ENCODE measurements at regions not wholly inside any gene's neighbourhood (a gene's known extent, or its start where the extent isn't known, plus 50 kb on each side); places are given as distances from the start of the nearest gene placed in this dataset.

DNA sequence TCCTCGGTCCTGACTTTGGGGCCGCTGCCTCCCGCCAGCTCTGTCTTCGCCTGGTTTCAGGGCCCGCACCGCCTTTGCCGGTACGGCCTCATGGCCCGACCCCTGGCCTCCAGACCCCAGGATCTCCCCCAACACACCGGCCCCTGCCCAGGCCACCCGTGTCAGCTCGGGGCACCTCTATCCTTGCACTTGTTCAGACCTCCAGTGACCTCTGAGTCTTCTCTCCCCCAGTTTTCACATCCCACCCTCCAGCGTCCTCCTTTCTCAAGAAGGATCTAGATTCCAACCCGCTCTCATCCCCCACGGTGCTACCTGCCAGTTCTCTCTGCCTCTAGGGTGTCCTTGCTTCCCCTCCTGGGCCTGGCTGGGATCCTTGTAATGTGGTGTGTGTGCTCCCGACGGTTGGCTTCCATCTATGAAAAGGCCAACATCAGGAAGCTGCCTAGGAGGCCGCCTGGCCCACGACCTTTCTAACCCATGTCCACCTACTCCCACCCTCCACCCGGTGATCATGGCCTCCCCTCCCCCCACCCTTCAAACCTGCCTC is 61.1 kb downstream of the SPATA31C2 start:
- DNase-seq: no peak

DNA sequence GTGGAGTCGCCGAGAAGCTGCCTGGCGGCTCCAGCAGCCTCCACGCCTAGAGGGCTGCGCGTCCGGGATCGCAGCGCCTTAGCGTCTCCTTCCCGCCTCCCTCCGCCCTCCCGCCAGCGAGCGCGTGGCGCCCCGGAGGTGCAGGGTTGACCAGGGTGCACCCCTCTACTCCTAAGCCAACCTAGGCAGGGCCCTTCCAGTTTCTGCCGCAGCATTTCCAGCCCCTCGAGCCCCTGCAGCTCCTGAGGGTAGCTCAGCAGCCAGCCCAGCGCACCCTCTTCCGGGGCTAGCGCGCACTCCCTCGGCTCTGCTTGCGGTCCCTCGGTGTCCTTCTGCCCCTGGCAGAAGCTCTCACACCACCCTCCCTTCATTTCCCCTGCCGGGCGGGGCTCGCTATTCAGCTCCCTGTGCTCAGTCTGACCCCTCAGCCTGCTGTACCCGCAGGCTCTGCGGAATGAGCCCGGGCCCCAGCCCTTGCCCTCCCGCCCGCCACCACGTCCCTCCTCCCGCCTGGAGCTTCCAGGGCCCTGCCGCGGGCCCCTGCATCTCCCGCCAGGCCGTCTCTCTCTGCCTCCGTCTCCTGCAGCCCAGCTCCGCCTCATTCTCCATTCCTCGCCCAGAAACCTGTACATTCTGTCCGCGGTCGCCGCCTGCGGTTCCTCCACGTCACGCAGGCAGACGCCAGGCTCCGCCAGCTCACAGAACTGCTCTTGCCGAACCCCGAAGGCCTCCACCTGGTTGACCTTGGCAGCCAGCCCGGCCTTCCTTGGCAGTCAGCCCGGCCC is 61.8 kb downstream of the SPATA31C2 start:
- peak in 49 of 56 donors; percentile 6 to 75 (median 43) for DNase-seq

DNA sequence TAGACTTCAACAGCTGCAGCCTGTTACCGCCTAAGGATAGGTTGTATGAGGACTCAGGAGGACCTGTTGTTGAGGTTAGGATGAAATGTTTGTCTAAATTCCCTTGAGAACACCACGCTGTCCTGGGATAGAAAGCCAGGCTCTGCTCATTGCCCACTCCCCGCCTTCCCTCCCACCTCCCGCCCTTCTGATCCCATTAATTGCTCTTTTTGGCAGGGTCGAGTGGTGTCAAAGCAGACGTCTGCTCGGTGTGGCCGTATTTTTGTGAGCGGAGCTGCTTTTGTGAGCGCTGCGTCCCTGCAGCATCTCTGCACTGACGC is 62.3 kb downstream of the SPATA31C2 start:
- peak in 3 of 56 donors; percentile 30 to 36 (median 32) for DNase-seq

DNA sequence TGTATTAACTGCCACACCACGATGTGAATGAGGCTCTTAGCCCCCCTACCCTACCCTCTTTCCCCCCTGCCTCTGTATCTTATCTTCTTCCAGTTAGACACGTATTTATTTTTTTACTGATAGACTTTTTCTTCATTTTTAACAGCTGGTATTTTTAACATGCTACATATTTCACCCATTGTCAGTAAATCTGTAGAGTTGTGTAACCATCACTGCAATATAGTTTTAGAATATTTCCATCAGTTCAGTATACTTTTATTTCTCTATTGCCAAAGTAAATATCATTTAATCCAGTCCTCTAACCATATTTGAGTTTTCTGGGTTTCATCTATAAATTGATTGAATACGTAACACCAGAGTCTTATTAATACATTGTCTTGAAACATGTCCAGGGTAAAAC is 62.8 kb downstream of the SPATA31C2 start:
- no peak for DNase-seq

DNA sequence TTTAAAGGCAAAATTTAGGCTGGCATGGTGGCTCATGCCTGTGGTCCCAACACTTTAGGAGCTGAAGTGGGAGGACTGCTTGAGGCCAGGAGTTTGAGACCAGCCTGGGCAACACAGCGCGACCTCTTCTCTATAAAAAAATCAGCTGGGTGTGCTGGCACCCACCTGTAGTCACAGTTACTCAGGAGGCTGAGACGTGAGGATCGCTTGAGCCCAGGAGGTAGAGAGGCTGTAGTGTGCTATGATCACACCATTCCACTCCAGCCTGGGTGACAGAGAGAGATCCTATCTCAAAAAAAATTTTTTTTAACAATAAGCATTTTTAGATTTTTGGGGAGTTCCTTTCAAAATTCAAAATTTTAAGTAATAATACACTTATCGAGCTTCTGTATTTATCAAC is 63.3 kb downstream of the SPATA31C2 start:
- DNase-seq: no peak

DNA sequence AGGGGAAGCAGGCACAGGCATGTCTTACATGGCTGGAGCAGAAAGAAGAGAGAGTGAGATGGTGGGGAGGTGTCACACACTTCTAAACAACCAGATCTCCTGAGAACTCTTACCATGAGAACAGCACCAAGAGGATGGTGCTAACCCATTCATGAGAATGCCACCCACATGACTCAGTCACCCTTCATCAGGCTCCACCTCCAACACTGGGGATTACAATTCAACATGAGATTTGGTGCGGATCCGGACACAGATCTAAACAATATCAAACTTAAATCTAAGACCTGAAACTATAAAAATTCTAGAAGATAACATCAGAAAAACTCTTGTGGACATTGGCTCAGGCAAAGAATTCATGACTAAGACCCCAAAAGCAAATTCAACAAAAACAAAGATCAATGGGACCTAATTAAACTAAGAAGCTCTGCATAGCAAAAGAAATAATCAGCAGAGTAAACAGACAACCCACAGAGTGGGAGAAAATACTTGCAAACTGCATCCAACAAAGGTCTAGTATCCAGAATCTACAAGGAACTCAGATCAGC is 65.4 kb downstream of the SPATA31C2 start:
- DNase-seq: no peak

DNA sequence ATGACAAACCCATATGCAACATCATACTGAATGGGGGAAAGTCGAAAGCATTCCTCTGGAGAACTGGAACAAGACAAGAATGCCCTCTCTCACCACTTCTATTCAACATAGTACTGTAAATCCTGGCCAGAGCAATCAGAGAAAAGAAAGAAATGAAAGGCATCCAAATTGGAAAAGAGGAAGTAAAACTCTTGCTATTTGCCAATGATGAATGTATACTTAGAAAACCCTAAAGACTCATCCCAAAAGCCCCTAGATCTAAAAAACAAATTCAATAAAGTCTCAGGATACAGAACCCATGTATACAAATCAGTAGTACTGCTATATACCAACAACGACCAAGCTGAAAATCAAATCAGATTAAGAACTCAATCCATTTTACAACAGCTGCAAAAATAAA is 66.9 kb downstream of the SPATA31C2 start:
- no peak for DNase-seq

DNA sequence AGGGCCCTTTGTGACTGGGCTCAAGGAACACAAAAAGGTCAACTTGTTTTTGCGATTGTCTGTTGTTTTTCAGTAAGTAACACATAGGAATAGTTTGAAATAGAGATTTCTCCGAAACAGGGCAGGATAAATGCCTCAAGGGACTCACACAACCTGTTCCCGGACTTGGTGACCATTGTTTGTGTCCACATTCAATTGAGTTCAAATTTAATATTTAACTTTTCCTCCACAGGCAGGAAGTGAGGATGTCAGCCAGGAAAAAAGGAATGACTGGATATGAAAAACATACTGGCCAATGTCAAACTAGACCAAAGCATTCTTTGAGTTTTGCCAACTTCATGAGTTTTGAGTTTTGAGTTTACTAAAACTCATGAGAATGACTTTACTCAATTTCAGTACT is 72.7 kb downstream of the SPATA31C2 start:
- no peak for DNase-seq

DNA sequence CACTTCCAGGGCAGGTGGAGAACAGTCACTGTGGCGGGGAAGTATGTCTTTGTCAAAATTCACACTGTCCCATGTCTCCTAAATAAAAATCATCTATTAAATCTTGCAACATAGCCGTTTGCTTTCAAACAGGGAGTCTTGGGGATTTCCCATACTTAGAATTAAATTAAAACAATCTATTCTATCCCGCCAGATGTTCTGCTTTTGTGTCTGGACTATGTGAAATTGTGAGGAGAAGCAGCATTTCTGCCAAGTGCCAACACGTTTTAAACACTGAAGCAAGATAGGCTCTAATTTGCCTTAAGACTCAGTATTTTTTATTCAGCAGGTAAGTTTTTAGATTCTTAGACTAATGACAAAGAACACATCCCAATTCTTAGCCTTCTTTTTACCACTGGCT is 73.7 kb downstream of the SPATA31C2 start:
- no peak for DNase-seq

DNA sequence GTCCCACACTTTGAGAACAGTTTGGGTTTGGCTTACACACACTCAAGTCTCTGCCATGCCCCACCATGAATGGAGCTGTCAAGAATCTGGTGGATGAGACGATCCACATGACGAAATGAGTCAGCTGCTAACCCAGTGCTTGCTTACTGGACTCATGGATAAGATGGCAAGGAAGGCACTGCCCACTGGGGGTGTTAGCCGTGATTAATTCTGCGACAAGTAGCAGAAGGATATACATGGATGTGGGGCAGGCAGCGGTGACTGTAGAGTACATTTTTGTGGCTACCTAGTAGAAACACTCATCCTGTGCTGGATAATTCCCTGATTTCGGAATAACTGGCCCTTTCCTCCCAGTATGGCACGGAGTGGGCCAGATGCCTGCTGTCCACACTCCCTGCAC is 77.5 kb downstream of the SPATA31C2 start:
- no peak for DNase-seq

DNA sequence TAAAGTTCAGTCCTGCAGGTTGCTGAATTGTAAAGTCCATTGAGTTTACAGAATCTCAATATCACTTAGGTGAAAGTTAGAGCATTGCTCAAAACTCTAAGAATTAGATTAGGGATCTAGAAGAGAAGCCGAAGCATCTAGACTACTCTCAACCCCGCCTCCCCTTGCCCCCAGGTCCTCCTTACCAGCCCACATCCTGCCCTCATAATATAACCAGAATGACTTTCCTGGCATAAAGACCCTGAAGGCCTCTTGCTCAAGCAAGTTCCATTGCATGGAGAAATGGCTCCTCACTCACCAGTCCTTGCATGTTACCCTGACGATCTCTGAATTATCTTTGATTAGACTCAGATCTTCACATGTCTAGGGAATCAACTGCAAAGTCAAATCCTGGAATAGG is 78.8 kb downstream of the SPATA31C2 start:
- DNase-seq: no peak

DNA sequence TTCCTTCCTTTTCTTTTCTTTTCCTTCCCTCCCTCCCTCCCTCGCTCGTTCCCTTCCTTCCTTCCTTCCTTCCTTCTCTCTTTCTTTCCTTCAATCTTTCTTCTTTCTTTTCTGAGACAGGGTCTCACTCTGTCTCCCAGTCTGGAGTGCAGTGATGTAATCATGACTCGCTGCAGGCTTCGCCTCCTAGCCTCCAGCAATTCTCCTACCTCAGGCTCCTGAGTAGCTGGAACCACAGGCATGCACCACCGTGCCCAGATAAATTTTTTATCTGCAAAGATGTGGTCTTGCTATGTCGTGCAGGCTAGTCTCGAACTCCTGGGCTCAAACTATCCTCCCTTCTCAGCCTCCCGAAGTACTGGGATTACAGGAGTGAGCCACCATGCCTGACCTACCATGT is 81.4 kb downstream of the SPATA31C2 start:
- no peak for DNase-seq

DNA sequence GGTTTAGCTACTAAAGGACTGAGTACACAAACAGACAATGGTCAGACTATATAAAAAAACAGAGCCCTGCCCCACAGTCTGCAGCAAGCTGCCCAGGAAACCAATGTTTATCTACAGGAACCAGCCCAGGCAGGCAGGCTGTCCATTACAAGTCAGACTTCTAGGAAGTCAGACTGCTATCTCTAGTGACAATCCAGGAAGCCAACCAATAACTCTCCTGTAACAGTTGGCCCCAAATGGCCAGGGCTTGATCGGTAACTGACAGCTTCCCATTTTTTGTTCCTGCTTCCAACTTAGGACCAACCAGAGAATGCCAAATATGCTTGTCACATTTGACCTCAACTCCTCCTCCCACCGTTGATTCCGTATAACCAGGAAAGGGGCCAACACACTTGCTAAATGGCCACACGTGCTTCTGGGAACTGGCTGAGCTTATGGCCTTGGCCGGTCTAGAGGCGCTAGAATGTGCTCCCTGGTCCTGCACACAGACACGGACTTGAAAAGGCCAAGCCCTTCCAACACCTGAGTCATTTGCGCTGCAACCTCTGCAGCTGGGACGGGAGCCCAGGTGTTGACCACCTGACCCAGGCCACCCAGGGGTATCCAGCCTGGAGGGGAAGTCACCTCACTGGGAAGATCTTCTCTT is 79.6 kb upstream of the CDK20 start:
- DNase-seq: no peak

DNA sequence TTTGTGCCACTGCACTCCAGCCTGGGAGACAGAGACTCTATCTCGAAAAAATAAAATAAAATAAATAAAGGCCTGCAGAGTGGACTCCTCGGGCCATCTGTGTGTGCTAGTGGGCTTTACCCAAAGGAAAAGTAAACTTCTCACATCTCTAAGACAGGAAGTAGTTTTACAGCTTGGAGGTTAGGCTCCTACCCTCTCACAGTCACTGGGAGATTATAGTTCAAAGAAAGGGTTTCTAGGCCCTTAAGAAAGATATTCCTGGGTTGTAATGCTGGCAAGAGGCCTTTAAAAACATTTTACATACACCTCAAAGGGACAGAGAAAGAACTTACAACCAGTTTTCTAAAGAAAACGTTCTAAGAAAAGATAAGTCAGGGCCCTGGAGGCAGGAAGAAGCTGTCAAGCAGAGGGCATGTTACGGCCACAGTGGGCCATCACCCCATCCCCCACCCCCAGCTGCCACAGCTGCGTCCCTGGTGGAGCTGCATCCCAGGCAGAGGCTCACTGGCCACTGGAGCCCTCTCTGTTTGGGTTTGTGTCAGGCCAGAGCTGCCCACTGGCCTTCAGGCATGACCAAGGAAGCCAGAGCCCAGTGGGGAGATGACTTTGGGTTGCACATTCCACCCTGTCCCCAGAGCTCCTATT is 78.1 kb upstream of the CDK20 start:
- DNase-seq: no peak

DNA sequence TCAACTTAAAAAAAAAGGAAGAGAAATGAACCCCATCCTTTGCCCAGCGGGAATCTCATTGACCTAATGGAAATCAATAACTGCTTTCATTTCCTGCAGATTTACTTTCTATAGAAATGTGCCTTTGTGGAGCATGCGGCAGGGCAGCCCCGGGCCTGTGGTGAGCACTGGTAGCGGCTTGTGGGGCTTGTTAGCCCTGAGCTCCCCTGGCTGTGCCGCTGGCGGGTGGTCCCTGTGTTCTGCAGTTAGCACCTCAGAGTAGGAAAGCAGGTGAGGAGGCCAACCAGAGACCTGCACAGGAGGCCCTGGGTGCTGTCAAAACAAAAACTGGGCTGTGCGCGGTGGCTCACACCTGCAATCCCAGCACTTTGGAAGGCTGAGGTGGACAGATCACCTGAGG is 76.8 kb upstream of the CDK20 start:
- no peak for DNase-seq

DNA sequence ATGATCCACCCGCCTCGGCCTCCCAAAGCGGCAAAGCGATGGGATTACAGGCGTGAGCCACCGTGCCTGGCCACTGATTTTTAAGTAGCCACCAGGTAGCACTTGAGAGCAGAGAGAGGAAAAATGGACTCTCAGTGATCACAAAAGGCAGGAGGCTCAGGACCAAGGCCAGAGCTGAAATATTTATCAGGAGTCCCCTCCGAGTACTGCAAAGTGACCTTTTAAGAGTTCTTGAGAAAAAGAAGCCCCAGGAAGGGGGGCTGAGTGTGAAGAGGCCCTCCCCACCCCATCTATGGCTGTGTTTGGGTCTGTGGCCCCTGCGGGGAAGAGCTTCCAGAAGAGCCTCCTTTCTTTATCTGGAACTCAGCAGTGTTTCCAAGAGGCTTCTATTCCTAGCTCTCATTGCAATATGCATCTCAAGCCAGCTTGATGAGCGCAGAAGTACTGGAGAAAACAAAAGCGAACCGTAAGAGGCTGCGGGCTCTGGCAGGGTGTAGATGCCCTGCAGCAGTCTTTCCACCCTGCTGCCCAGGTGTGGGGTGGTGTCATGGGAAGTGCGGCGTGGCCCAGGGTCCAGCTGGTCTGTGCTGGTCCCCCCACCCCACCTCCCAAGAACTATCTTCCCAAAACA is 75.5 kb upstream of the CDK20 start:
- no peak for DNase-seq

DNA sequence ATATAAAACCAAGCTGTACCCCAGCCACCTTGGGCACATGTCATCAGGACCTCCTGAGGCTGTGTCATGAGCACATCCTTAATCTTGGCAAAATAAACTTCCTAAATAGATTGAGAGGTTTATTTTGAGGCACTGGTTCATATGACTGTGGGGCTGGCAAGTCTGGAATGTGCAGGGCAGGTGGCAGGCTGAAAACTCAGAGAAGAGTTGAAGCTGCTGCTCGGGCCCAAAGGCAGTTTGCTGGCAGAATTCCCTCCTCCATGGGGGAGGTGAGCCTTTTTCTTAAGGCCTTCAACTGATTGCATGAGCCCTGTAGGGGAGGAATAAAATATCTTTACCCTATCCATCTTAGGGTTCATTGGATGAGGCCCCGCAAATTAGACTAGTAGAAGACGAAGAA is 72.2 kb upstream of the CDK20 start:
- no peak for DNase-seq

DNA sequence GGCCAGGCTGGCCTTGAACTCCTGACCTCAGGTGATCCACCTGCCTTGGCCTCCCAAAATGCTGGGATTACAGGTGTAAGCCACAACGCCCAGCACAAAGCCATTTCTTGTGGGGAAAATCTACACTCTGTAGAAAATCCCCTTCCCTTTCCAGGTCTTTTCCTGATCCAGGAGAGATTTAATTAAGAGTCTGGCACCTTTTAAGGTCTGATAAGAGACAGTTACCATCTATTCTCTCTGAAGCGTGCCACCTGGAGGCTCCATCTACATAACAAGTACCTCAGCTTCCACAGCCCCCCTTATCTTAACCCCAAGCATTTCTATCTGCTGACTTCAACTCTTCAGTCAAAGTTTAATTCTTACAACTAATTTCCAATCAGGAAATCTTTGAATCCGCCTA is 71.4 kb upstream of the CDK20 start:
- DNase-seq: no peak

DNA sequence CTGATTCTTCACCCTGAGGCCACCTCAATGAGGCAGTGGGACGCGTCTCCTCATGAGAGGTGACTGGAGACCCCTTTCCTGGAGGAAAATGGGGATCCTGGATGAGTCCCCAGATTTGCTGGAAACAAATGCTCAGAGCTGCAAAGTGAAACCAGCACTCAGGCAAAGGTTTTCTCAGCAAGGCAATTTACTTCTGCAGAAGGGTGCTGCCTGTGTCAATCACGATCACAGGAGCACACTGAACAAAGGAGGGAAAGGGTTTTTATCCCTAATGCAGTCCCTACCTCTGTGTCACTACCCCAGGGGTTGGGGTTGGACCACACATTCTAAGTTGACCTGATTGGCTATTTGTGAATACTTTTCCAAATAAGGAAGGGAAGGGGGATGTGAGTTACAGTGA is 69.9 kb upstream of the CDK20 start:
- no peak for DNase-seq

DNA sequence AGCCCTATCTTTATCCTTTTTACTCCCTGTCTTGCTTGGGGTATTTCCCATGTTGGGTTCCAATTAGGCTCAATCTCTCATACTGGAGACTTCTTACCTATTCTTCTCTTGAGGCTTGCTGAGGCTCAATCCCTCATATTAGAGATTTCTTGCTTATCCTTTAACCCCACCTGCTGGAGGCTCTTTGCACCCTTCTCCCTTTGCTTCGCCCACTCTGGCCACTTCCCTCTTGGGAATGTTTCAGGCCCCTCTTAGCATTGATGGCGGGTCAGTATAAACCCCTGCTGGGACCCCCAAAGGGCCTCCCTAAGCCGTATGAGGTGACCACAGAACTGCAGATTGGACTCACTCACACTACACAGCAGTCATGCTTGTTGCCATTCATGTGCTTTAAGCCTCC is 69.3 kb upstream of the CDK20 start:
- DNase-seq: no peak

DNA sequence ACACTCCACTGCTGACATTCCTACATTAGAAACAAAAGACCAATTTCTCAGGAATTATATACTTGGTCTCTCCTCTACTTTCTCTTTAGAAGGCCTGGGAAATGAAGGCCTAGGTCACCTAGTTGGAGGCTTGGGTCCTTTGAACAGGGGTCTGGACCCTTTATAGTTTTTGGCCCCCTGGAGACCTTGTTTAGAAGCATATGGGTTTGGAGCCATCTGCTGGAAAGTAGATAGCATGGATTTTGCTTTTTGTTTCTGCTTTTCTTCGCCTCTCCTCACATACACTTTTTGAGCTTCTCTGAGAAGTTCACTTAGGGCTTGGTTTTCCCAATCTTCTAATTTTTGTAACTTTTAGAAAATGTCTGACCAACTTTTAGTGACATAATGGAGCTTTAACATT is 67.1 kb upstream of the CDK20 start:
- DNase-seq: no peak

DNA sequence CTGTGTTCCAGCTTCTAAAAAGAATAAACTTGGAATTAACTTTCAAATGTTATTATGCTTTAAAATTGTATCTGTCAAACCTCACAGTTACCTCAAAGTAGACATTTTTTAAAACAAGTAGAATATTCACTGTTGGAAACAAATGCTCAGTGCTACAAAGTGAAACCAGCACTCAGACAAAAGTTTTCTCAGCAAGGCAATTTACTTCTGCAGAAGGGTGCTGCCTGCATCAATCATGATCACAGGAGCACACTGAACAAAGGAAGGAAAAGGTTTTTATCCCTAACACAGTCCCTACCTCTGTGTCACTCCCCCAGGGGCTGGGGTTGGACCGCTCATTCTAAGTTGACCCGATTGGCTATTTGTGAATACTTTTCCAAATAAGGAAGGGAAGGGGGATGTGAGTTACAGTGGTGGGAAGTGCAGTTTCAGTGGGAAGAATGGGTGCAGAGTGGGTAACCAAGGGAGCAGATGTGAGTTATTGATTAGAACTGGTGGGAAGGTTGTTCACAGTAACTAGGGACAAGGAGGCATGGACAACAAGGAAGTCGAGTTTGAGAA is 63.0 kb upstream of the CDK20 start:
- no peak for DNase-seq

Measured in nucleus accumbens (tissue), 56 donors.